ENCODE measurements at regions not wholly inside any gene's neighbourhood (a gene's known extent, or its start where the extent isn't known, plus 50 kb on each side); places are given as distances from the start of the nearest gene placed in this dataset.

DNA sequence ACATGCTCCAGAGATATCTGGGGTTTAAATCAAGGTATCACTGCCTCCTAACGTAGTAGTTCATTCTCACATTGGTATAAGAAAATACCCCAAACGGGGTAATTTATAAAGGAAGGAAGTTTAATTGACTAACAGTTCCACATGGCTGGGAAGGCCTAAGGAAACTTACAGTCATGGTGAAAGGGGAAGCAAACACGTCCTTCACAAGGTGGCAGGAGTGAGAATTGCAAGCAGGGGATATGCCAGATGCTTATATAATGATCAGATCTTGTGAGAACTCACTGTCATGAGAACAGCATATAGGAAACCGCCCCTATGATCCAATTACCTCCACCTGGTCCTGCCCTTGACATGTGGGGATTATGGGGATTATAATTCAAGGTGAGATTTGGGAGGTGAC lies 1280.2 kb upstream of the C9orf72 start:
- TF ChIP-seq, protein P1, sequence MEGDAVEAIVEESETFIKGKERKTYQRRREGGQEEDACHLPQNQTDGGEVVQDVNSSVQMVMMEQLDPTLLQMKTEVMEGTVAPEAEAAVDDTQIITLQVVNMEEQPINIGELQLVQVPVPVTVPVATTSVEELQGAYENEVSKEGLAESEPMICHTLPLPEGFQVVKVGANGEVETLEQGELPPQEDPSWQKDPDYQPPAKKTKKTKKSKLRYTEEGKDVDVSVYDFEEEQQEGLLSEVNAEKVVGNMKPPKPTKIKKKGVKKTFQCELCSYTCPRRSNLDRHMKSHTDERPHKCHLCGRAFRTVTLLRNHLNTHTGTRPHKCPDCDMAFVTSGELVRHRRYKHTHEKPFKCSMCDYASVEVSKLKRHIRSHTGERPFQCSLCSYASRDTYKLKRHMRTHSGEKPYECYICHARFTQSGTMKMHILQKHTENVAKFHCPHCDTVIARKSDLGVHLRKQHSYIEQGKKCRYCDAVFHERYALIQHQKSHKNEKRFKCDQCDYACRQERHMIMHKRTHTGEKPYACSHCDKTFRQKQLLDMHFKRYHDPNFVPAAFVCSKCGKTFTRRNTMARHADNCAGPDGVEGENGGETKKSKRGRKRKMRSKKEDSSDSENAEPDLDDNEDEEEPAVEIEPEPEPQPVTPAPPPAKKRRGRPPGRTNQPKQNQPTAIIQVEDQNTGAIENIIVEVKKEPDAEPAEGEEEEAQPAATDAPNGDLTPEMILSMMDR (IDR thresholded peaks at IDR 0.05; ENCODE audit: extremely low read depth in 1 of 2, insufficient read depth in 1 of 2, low read depth in 1 of 2, low read length in 2 of 2): no peak
- TF ChIP-seq POLR2A (IDR thresholded peaks at IDR 0.05; ENCODE audit: low read depth, low read length): no peak
- TF ChIP-seq MYC (IDR thresholded peaks at IDR 0.05; ENCODE audit: low read depth, low read length): no peak
- TF ChIP-seq JUN (IDR thresholded peaks at IDR 0.05; ENCODE audit: borderline replicate concordance, insufficient read depth, insufficient read length, low read depth): no peak
- TF ChIP-seq EZH2 (IDR thresholded peaks at IDR 0.05; ENCODE audit: borderline replicate concordance, low read depth, low read length, severe bottlenecking): no peak
- TF ChIP-seq POLR2AphosphoS5 (IDR thresholded peaks at IDR 0.05; ENCODE audit: insufficient read depth, low read depth, low read length): no peak
